IMR-90 (cell line): ENCODE measurements at regions not wholly inside any gene's neighbourhood (a gene's known extent, or its start where the extent isn't known, plus 50 kb on each side); places are given as distances from the start of the nearest gene placed in this dataset.

ENCODE experiments used
- ATAC-seq: fragments of 200-7000 bp; cut with Tn5 transposase; 2 replicates; pipeline ENCODE4 v1.9.1; 2020; ENCODE audit warnings: low read depth, mild to moderate bottlenecking, moderate library complexity
- BruUV-seq: library from RNA; stranded (reverse); fragments of 400-500 nt; replicated peaks from 2 replicates; lab custom pipeline; 2021; lab: Mats Ljungman, UMichigan
- CTCF ChIA-PET: fragments of 300-600 bp; formaldehyde crosslinking; extraction: SDS; loops from one replicate; lab custom pipeline; 2021; ENCODE audit warnings: antibody characterized with exemption; lab: Yijun Ruan, JAX
- POLR2A ChIA-PET: fragments of 300-600 bp; sonication (Branson Sonifier 250); formaldehyde crosslinking; loops from one replicate; lab custom pipeline; 2022; ENCODE audit warnings: antibody characterized with exemption; ENCODE audit not compliant: unreplicated experiment; lab: Charles Lee
- DNase-seq: peaks from one replicate; pipeline ENCODE4 v3.0.0; 2013
- H2AFZ ChIP-seq: replicated peaks from 2 replicates; pipeline ENCODE3; 2013; ENCODE audit warnings: low read length, mild to moderate bottlenecking; ENCODE audit not compliant: poor library complexity
- H2AK5ac ChIP-seq: 2 replicates; pipeline ENCODE4 v1.6.1; 2013; ENCODE audit warnings: low read depth, low read length, inconsistent platforms
- H2AK9ac ChIP-seq: replicated peaks from 2 replicates; pipeline ENCODE3; 2013; ENCODE audit warnings: mild to moderate bottlenecking, low read depth, low read length, moderate library complexity; ENCODE audit not compliant: poor library complexity
- H2BK120ac ChIP-seq: 2 replicates; pipeline ENCODE4 v1.6.1; 2013; ENCODE audit warnings: low read depth, low read length, inconsistent platforms
- H2BK15ac ChIP-seq: 3 replicates; pipeline ENCODE4 v1.6.1; 2013; ENCODE audit warnings: low read depth, low read length, inconsistent platforms
- H2BK20ac ChIP-seq: 2 replicates; pipeline ENCODE4 v1.6.1; 2013; ENCODE audit warnings: low read depth, mild to moderate bottlenecking, inconsistent platforms, low read length, moderate library complexity
- H2BK5ac ChIP-seq: 2 replicates; pipeline ENCODE4 v1.6.1; 2013; ENCODE audit warnings: mild to moderate bottlenecking, low read depth, low read length, inconsistent platforms; ENCODE audit not compliant: poor library complexity, severe bottlenecking
- H3K14ac ChIP-seq: replicated peaks from 2 replicates; pipeline ENCODE4 v1.6.1; 2013; ENCODE audit warnings: low read depth, low read length, inconsistent platforms
- H3K18ac ChIP-seq: 2 replicates; pipeline ENCODE4 v1.6.1; 2013; ENCODE audit warnings: low read depth, low read length, control low read depth
- H3K23ac ChIP-seq: 2 replicates; pipeline ENCODE4 v1.6.1; 2013; ENCODE audit warnings: low read depth, low read length, inconsistent platforms
- H3K27ac ChIP-seq: 2 replicates; pipeline ENCODE4 v1.5.1; 2013; ENCODE audit warnings: mild to moderate bottlenecking, control low read depth, low read length; ENCODE audit not compliant: insufficient read depth
- H3K27me3 ChIP-seq: 2 replicates; pipeline ENCODE4 v1.6.1; 2013; ENCODE audit warnings: low read length; ENCODE audit not compliant: control insufficient read depth, insufficient read depth
- H3K36me3 ChIP-seq: 2 replicates; pipeline ENCODE4 v1.6.1; 2013; ENCODE audit warnings: low read length, mixed read lengths; ENCODE audit not compliant: control insufficient read depth, insufficient read depth
- H3K4ac ChIP-seq: 2 replicates; pipeline ENCODE4 v1.6.1; 2013; ENCODE audit warnings: low read depth, low read length, inconsistent platforms
- H3K4me1 ChIP-seq: 2 replicates; pipeline ENCODE4 v1.6.1; 2013; ENCODE audit warnings: low read length, mixed read lengths; ENCODE audit not compliant: control insufficient read depth, insufficient read depth
- H3K4me2 ChIP-seq: 2 replicates; pipeline ENCODE4 v1.6.1; 2013; ENCODE audit warnings: low read depth, mild to moderate bottlenecking, control low read depth, low read length, moderate library complexity
- H3K4me3 ChIP-seq: 2 replicates; pipeline ENCODE4 v1.5.1; 2013; ENCODE audit warnings: low read depth, mild to moderate bottlenecking, control low read depth, low read length, moderate library complexity; ENCODE audit not compliant: insufficient read depth
- H3K56ac ChIP-seq: 2 replicates; pipeline ENCODE4 v1.6.1; 2013; ENCODE audit warnings: low read length, inconsistent platforms; ENCODE audit not compliant: insufficient read depth; ENCODE audit errors: extremely low read depth
- H3K79me1 ChIP-seq, 2 experiments: 2 replicates each; pipeline ENCODE4 v1.6.1; 2013; ENCODE audit warnings: low read length in 2 of 2, inconsistent platforms in 1 of 2, low read depth in 1 of 2
- H3K9ac ChIP-seq: 2 replicates; pipeline ENCODE4 v1.6.1; 2013; ENCODE audit warnings: low read depth, low read length, control low read depth
- H3K9me1 ChIP-seq: 2 replicates; pipeline ENCODE4 v1.6.1; 2013; ENCODE audit warnings: low read length, inconsistent platforms; ENCODE audit not compliant: insufficient read depth
- H3K9me3 ChIP-seq: 2 replicates; pipeline ENCODE4 v1.6.1; 2013; ENCODE audit warnings: low read length; ENCODE audit not compliant: control insufficient read depth, insufficient read depth
- H4K20me1 ChIP-seq: 2 replicates; pipeline ENCODE4 v1.6.1; 2013; ENCODE audit warnings: low read length, inconsistent platforms; ENCODE audit not compliant: insufficient read depth
- H4K5ac ChIP-seq: 2 replicates; pipeline ENCODE4 v1.6.1; 2013; ENCODE audit warnings: mild to moderate bottlenecking, low read depth, low read length, control low read depth
- H4K8ac ChIP-seq, 2 experiments: 2 replicates each; pipeline ENCODE4 v1.6.1; 2013; ENCODE audit warnings: low read depth in 2 of 2, low read length in 2 of 2, control low read depth in 1 of 2, inconsistent platforms in 1 of 2
- H4K91ac ChIP-seq: 2 replicates; pipeline ENCODE4 v1.6.1; 2013; ENCODE audit warnings: low read depth, low read length, inconsistent platforms; ENCODE audit not compliant: insufficient read depth
- BHLHE40 ChIP-seq: fragments of 150-350 bp; IDR thresholded peaks from 2 replicates; pipeline ENCODE4 v1.6.1; 2016; ENCODE audit warnings: mild to moderate bottlenecking, low read depth, low read length
- CHD1 ChIP-seq: IDR thresholded peaks from 2 replicates; pipeline ENCODE4 v1.6.1; 2012; ENCODE audit warnings: low read depth, low read length, improper control_type of control experiment
- CTCF ChIP-seq: conservative IDR thresholded peaks from 2 replicates; pipeline ENCODE4 v1.5.1; 2012; ENCODE audit warnings: mild to moderate bottlenecking, low read depth, low read length, improper control_type of control experiment
- FOS ChIP-seq: fragments of 150-350 bp; IDR thresholded peaks from 2 replicates; pipeline ENCODE4 v1.6.1; 2016; ENCODE audit warnings: low read depth, low read length
- MAZ ChIP-seq: IDR thresholded peaks from 2 replicates; pipeline ENCODE4 v1.6.1; 2012; ENCODE audit warnings: low read depth, mild to moderate bottlenecking, low read length, improper control_type of control experiment, moderate library complexity, borderline replicate concordance
- MXI1 ChIP-seq: IDR thresholded peaks from 2 replicates; pipeline ENCODE4 v1.6.1; 2012; ENCODE audit warnings: low read depth, mild to moderate bottlenecking, low read length, moderate library complexity, borderline replicate concordance
- NFE2L2 ChIP-seq: fragments of 150-350 bp; IDR thresholded peaks from 2 replicates; pipeline ENCODE4 v1.6.1; 2016; ENCODE audit warnings: low read depth, mild to moderate bottlenecking, low read length
- POLR2A ChIP-seq: IDR thresholded peaks from 2 replicates; pipeline ENCODE4 v1.6.1; 2012; ENCODE audit warnings: mild to moderate bottlenecking, low read depth, low read length
- USF2 ChIP-seq: fragments of 150-350 bp; IDR thresholded peaks from 2 replicates; pipeline ENCODE4 v1.6.1; 2017; ENCODE audit warnings: mild to moderate bottlenecking, antibody characterized with exemption, low read length, low read depth
- WGBS, 2 experiments: methylation state at CpG; one replicate each; pipeline versions ENCODE4 v1.1.5 to v1.1.7; 2013; ENCODE audit warnings: missing lambda C conversion rate in 2 of 2; ENCODE audit not compliant: insufficient read length in 1 of 2; ENCODE audit errors: extremely low coverage in 2 of 2; 5-methylcytosine and 5-hydroxymethylcytosine counted together
- dilution Hi-C: fragments of 300-500 bp; cut with HindIII; formaldehyde crosslinking; loops from one replicate; pipeline ENCODE4 v1.14.3; 2018; ENCODE audit warnings: low sequenced_read_pairs; ENCODE audit not compliant: unreplicated experiment
- in situ Hi-C: fragments of 300-500 bp; cut with MboI; formaldehyde crosslinking; loops from 3 replicates; pipeline ENCODE4 v1.14.3; 2019; ENCODE audit warnings: low sequenced_read_pairs, inconsistent platforms, mixed read lengths
- intact Hi-C: fragments of 100-400 bp; cut with micrococcal nuclease; formaldehyde crosslinking; loops from 2 replicates; pipeline ENCODE4 v1.10.0; 2022
- TF ChIP-seq, protein P1 (sequence below): fragments of 150-350 bp; IDR thresholded peaks from 2 replicates; pipeline ENCODE4 v1.6.1; 2016; ENCODE audit warnings: low read depth, mild to moderate bottlenecking, low read length, moderate library complexity, borderline replicate concordance

DNA sequence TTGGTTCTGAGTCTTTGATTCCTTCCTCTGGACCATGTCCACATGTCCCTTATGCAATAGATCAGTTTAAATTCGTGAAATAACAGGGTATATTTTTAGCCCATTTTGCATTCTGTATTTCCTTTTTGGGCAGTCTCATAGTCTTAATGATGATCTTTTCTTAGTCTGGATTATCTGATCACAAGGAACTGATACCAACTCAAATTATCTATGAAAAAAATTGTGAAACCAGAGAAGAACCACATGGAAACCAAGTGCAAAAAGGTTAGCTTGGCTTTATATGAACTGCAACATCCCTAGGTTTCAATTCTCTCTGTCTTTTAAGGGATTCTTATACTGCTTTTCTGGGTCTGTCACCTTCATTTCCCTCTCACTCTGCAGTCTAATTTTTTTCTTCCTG, 608.6 kb upstream of the AADAT start:
- Histone ChIP-seq H2BK5ac (no peak overlapping the region), H3K4ac (no peak overlapping the region), H3K79me1 (no peaks in the 10 kb centered on the region), H2BK20ac (no peak overlapping the region), H3K4me1 (no peaks in the 10 kb centered on the region), H2AK5ac (no peak overlapping the region), H4K20me1 (no peaks in the 10 kb centered on the region), H4K8ac (no peak overlapping the region), H4K5ac (no peak overlapping the region), H4K91ac (no peak overlapping the region), H3K27me3 (no peaks in the 10 kb centered on the region), H2BK15ac (no peak overlapping the region), H3K4me3 (no peak overlapping the region), H3K23ac (no peak overlapping the region), H3K9me3 (no peaks in the 10 kb centered on the region), H3K18ac (no peak overlapping the region), H3K4me2 (no peak overlapping the region), H2BK120ac (no peak overlapping the region), H3K9me1 (no peaks in the 10 kb centered on the region), H3K27ac (no peak overlapping the region), H2AFZ (no peak overlapping the region), H3K14ac (no peak overlapping the region), H3K9ac (no peak overlapping the region), H3K56ac (no peak overlapping the region), H3K36me3 (no peaks in the 10 kb centered on the region), H2AK9ac (no peak overlapping the region)
- no TSS peak for BruUV-seq
- intact Hi-C loops (no loop called here), in situ Hi-C loops (no loop called here), dilution Hi-C loops (no loop called here)
- no CpG with 5 or more reads among the region's 1 CpG for WGBS, 2 experiments
- DNase-seq (no peak), ATAC-seq (no peak)
- ChIA-PET CTCF (no interaction called here), POLR2A (no interaction called here)
- TF ChIP-seq NFE2L2, result no peak
- TF ChIP-seq CHD1, result no peak
- TF ChIP-seq MAZ, result no peak
- TF ChIP-seq POLR2A, result no peak
- TF ChIP-seq MXI1, result no peak
- TF ChIP-seq BHLHE40, result no peak
- TF ChIP-seq CTCF, result no peak
- TF ChIP-seq, protein P1, sequence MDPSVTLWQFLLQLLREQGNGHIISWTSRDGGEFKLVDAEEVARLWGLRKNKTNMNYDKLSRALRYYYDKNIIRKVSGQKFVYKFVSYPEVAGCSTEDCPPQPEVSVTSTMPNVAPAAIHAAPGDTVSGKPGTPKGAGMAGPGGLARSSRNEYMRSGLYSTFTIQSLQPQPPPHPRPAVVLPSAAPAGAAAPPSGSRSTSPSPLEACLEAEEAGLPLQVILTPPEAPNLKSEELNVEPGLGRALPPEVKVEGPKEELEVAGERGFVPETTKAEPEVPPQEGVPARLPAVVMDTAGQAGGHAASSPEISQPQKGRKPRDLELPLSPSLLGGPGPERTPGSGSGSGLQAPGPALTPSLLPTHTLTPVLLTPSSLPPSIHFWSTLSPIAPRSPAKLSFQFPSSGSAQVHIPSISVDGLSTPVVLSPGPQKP, result no peak
- no peak for TF ChIP-seq FOS
- no peak for TF ChIP-seq USF2
